GM19240 (cell line): ENCODE measurements at regions not wholly inside any gene's neighbourhood (a gene's known extent, or its start where the extent isn't known, plus 50 kb on each side); places are given as distances from the start of the nearest gene placed in this dataset.

Experiments used
- DNase-seq: peaks from one replicate; pipeline ENCODE4 v3.0.0; 2011; ENCODE audit warnings: low spot score; ENCODE audit not compliant: insufficient read length

- no peak for DNase-seq
These were observed 411.0 kb downstream of the MED10 start for GRCh38 chr5:5967373-5967772.

DNA sequence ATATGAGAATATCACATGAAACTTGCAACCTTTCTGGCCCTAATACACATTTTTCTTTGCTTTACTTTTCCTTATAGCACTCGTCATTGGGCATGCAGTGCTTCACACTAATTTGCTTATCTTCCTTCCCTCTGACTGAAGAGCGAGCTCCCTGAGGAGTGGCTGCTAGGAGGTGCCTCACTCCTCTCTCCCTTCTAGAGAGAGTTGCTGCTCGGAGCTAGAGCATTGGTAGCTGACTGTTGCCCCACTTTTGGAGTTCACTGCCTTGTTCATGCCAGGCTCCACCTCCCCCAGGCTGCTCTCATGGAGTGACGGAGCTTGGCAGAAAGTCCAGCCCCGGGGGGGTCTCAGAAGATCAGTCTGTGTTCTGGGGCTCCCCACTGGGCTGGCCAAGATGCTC is 413.2 kb downstream of the MED10 start:
- DNase-seq: no peak

DNA sequence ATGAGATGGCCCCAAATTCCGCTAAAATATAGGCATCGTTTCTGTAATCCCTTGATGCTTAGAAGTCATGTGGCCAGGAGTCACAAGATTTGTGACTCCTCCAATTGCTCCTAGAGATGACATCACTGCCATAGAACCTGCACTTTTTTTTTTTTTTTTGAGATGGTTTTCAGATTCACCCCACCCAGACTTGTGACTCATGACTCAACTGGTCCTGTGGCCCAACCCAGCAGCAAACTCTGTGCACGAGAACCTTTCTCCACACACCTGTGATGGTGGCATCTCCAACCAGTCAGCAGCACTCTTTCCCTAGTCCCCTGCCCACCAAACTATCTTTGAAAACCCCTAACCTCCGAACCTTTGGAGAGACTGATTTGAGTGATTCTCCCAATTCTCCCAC is 414.0 kb downstream of the MED10 start:
- no peak for DNase-seq

DNA sequence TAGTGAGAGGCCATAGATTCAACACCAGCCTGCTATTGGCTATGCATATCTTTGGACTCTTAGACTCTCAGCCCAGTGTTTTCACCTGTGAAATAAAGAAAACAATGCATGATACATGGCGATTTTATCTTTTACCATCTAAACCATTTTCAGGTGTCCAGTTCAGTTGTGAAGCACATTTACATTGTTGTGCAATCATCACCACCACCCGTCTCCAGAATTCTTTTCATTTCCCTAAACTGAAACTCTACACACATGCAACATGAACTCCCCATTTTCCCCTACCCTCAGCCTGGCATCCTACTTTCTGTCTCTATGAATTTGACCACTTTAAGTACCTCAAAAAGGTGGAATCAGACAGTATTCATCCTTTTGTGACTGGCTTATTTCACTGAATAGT is 420.6 kb downstream of the MED10 start:
- DNase-seq: no peak

GRCh38 chr5:5954275-5954598 is 424.1 kb downstream of the MED10 start:
- DNase-seq: no peak

DNA sequence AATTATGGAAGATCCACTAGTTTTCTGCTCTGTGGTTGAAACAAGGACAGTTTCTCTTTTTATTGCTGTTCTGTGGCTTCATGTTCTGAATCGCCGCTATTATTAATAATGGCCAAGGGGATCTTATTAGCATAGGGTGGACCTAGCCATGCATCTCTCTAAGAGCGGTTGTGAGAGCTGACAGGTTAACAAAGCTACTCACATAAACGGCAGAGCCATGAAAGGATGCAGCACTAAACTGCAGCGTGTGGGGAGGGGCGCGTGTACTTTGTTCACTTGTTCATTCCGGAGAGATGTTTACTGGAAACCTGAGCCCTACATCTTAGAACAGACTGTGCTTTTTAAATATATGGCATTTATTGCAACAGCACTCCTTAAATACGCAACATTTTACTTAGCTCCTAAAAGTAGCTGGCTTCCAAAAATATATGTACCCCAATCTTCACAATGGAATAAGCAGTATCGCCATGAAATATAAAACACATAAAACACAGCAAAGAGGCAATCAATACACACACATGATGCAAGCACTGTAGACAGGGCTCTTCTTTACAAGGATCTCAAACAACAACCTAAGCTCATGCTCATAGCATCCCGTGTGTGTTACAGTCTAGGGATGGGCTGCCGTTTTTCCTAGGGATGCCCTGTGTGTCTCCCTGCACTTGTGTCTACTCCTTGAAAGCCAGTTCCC is 424.6 kb downstream of the MED10 start:
- no peak for DNase-seq

DNA sequence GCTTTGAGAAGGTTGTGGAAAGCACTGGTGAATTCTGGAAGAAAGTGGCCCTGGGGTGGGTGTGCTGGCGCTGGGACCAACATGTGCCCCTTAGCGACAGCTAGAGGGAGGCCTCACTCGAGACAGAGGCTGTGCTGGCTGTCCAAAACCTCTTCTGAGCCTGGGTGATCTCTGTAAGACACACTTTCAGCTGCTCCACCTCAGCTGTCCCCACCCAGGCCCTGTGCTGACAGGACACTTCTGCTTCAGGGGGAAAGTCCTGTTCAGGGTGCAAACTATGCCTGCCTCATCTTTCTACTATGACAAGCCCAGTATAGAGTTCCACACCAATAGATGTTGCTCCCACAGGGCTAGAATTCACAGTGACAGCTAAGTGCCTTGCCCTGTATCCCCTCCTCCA is 426.4 kb downstream of the MED10 start:
- DNase-seq: no peak

- no peak for DNase-seq
These were observed 427.7 kb downstream of the MED10 start for GRCh38 chr5:5950658-5951057.

- no peak for DNase-seq
These were observed 436.9 kb downstream of the MED10 start for GRCh38 chr5:5941486-5941885.

GRCh38 chr5:5939759-5940370 is 438.5 kb downstream of the MED10 start:
- no peak for DNase-seq

- no peak for DNase-seq
These were observed 444.7 kb downstream of the MED10 start for GRCh38 chr5:5933651-5934050.

GRCh38 chr5:5932824-5933223 is 445.5 kb downstream of the MED10 start:
- DNase-seq: no peak

DNA sequence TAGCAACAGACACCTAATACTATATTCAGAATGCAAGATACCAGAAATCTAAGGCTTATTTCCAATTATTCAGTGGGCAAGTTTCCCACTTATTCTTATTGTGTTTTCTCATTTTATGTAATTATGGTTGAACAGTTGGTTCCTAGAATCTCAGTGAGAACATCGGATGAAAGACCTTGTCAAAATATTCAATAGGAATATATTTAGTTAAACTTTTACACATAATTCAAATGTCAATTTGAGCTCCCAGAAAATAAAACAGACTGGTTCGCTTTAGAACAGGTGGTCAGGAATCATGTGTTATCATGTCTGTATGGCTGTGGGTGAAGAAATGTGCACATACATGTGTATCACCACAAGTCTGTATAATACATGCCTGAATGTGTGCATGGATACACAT is 447.8 kb downstream of the MED10 start:
- no peak for DNase-seq

DNA sequence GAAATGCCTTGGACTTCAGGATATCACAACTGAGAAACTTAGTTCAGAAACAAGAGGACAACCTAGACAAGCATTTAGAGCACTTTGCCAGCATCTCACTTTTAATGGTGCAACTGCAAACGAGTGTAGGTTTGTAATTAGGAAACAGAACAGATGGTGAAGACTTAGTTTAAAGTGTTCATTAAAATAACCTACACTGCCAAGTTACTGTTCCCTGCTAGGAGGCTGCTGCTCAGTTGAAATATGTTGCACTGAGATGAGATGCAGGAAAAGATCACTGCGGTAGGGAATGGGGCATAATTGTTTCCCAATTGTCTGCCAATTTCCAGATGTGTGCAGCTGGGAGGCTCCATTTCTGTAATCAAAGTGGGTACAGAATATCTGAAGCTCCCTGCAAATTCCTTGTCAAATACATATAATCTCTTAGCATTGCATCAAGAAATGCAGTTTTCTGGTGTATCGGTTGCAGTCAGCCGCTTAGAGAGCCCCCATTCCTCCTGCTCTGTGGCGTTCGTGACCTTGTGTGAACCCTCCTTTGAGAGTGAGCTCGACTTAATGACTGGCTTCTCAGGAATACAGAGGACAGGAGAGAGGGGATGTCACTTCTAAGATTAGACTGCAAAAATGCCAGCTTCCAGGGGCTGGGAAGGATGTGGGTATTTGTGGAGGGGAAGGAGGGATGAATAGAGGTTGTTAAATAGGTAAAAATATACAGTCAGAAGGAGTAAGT is 448.9 kb downstream of the MED10 start:
- DNase-seq: no peak

DNA sequence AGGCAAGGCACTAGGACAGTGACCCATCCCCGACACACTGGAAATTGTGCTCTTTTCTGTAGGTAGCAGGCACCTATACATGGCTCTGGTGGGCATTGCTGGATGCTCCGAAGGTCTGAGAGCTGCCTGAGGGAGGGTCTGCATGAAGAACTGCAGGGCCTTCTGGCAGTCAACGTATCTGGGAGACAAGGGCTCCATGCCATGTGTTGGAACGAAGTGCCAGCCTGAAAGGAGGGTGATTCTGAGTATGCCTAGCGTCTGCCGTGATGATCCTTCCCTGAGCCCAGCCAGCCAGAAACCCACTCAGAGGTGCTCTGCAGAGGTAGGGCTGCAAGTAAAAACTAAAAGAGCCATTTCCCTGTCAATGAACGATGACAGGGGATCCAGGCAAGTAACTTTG is 453.2 kb downstream of the MED10 start:
- DNase-seq: no peak

DNA sequence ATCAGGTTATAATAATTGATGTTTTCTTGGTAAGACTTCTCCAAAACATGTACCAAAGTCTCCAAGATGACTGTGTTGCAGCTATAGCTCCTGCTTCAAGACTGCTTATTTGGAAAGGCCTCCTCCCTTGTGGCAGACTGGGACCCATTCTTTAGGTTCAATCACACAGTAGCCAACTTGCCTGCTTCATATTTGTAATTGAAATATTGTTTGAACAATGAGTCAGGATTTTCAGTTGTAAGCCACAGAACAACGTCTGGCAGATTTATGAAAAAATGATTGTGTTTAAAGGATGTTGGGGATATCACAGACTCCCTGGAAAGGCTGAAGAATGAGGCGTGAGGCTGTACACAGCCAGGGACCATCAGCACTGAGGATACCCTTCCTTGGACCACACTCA is 458.9 kb downstream of the MED10 start:
- no peak for DNase-seq

GRCh38 chr5:5906778-5907177 is 471.6 kb downstream of the MED10 start:
- no peak for DNase-seq

DNA sequence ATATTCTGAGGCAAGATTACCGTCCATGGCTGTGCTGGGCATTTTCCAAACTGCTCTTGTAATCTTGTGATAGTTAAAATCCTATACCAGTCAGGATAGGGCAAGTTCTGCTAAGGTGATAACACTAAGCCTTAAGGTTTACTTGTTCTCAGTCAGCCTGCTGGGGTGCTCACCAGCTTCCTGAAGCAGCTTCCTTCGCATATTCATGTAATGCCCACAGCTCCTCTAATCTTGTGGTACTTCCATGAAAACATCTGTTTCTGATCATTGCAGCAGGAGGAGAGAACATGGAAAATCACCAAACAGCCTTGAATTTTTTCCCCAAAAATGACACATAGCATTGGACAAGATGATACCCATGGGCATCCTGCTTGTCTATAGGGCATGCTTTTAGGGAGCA is 473.2 kb downstream of the MED10 start:
- DNase-seq: no peak

DNA sequence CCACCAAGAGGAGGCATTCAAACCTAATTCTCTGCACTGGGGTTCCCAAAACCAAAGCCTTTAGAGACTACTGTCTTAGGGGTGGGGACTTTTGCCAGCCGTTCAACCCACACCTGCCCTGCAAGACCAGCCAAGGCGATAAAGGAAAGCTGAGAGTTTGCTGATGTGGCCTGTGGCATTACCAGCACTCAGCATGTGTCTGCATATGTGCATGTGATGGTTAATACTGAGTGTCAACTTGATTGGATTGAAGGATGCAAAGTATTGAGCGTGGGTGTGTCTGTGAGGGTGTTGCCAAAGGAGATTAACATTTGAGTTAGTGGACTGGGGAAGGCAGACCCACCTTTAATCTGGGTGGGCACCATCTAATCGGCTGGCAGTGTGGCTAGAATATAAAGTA is 474.2 kb downstream of the MED10 start:
- no peak for DNase-seq

DNA sequence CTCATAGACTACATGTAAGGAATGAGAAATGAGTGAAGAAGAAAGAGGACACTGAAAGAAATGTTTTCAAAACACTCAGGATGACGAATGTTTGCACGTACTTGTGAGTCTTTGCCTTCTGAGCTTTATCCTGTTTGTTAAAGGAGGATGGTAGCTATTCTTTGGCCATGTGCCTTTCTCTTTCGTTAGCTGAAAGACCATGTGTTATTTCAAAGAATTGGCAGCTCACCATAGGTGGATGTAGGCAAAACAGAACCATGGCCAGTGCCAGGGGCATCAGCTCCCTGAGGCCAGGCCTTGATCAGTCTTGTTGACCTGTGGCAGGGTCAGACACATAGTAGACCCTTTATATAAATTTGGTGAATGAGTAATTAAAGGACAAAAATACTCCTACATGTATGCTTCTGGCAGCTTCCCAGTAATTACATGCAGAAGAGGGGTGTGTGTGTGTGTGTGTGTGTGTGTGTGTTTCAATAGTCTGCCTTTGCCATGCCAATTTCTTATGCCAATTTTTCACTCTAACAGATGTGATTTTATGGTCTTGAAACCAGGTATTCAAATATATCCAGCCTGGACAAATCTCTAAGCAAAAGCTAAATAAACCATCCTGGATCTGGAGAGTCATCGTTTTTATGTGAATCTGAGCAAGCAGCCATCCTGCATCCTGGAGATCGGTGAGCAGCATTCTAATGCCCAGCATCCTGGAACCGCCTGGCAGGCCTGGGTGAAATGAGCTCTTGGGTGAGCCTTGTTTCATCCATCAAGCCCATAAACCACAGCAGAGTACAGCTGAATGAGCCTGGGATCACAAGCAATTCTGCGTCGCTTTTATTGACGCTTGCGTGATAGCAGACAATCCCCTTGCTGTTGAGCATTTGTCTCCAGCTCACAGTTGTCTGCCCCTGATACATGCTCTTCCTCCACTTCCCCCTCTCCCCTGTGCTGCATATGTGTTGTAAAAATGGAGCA is 475.4 kb downstream of the MED10 start:
- no peak for DNase-seq

DNA sequence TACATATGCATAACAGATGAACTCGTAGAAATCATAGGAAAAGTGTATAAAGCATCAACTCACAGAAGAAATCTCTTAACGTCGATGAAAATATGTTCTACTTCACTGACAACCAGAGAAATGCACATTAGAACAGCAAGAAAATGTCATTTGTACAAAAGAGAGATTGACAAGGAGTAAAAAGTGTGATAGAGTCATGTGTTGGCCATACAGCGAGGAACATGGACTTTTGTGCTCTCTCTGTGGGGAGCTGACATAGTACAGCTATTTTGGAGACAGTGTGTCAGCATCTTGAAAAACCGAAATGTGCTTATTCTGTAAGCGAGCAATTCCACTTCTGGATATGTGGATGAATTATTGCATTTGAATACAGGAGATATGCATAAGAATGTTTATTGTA is 477.9 kb downstream of the ICE1 start:
- no peak for DNase-seq

GRCh38 chr5:5899716-5900115 is 477.2 kb downstream of the ICE1 start:
- no peak for DNase-seq
